GM18870 (cell line): ENCODE measurements at regions not wholly inside any gene's neighbourhood (a gene's known extent, or its start where the extent isn't known, plus 50 kb on each side); places are given as distances from the start of the nearest gene placed in this dataset.

ENCODE experiments used
- ATAC-seq: cut with Tn5 transposase; IDR thresholded peaks from one replicate; pipeline ENCODE4 v1.9.1; 2021; ENCODE audit warnings: moderate library complexity; ENCODE audit not compliant: unreplicated experiment

- no peak for ATAC-seq
Observed at GRCh38 chr3:78398401-78398800, 1358.5 kb downstream of the ROBO2 start.

GRCh38 chr3:78402720-78403119 is 1362.8 kb downstream of the ROBO2 start:
- ATAC-seq, result no peak

DNA sequence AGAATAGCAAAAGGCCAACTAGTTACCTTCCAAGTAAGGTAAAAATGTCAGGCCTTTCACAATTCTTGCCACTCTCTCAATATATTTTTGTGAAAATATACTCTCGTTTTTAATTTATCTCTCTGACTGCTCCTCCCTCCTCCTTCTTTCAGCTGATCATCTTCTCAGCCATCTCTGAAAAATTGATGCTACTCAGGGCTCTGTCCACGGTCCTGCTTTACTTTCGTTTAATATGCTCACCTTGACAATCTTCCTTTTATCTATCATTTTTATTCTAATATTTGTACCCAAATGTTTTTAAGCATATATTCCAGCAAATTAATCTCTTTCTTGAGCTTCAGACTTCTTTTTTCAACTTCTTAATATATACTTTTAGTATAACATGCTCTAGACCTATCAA is 1362.1 kb downstream of the ROBO1 start:
- no peak for ATAC-seq

DNA sequence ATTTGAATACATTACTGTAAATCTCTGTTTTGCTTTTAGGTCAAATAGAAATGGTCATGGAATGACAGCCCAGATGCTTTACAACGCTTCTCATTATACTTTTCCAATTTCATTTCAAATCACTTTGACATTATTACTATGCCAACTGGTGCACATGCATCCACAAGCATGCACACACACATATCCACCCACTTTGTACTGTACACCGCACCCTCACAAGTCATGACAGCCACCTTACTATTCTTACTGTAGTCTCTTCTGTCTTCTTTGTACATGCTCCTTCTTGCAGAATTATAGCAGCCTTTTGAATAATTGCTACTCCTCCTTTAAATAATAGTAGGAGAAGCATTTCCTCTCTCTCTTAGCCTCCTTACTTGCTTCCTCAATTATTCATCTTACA is 1361.4 kb downstream of the ROBO1 start:
- no peak for ATAC-seq

GRCh38 chr3:78410077-78410476 is 1357.7 kb downstream of the ROBO1 start:
- ATAC-seq, result no peak

- ATAC-seq, result no peak
Observed at GRCh38 chr3:78414261-78414660, 1353.5 kb downstream of the ROBO1 start.

- ATAC-seq, result no peak
Observed at GRCh38 chr3:78420611-78421010, 1347.2 kb downstream of the ROBO1 start.

- no peak for ATAC-seq
Observed at GRCh38 chr3:78421247-78421966, 1346.4 kb downstream of the ROBO1 start.

GRCh38 chr3:78424656-78425055 is 1343.1 kb downstream of the ROBO1 start:
- no peak for ATAC-seq

- no peak for ATAC-seq
Observed at GRCh38 chr3:78426454-78426853, 1341.3 kb downstream of the ROBO1 start.

- ATAC-seq, result no peak
Observed at GRCh38 chr3:78427303-78427702, 1340.5 kb downstream of the ROBO1 start.

GRCh38 chr3:78430741-78431140 is 1337.1 kb downstream of the ROBO1 start:
- no peak for ATAC-seq

DNA sequence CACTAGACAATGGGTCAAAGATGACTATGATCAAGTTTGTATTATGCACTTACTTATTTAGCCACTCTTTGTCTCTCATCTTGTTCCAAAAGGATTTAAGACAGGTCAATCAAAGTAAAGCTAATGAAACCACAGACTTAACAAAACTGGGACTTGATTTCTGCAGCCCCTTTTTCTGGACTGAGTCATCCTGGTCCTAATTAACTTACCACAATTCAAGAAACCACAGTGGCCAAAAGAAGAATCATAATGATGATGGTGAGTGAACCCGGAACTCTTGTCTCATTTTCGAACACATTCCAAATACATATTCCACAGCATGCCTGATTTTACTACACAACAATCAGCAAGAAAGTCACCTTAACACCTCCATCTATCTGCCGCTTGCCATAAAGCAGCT is 1333.0 kb downstream of the ROBO1 start:
- no peak for ATAC-seq

- no peak for ATAC-seq
Observed at GRCh38 chr3:78455166-78455565, 1312.6 kb downstream of the ROBO1 start.

DNA sequence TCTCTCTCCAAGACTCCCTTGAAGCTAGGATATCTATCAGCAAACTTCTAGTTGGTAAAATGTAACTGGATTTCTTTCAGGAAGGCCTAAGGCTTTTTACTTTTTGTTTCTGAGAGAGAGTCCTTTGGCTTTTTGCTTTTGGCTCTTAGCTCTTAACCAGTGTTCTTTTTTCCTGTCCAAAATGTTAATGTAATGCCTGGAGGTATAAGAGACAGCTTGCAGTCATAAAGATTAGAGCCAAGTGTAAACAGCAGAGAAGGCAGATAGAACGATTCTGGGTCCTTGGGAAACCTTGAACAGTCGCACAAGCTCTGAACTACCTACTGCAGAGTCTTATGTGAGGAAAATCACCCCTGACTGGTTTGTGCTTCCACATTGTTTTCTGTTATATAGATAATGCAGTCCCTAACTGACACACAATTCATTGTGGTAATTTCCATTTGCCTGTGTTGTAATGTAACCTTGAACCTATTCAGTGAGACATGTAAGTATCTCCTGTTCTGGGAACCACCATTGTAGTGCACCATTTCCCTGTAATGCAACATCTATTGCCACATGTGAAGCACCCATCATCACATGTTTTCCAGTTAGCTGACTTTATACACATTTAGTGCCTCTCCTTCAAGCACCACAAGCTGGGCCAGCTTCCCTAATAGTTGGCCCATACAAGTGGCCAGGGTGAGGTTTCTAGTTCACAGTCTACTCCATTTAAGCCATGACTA is 1311.9 kb downstream of the ROBO1 start:
- no peak for ATAC-seq

DNA sequence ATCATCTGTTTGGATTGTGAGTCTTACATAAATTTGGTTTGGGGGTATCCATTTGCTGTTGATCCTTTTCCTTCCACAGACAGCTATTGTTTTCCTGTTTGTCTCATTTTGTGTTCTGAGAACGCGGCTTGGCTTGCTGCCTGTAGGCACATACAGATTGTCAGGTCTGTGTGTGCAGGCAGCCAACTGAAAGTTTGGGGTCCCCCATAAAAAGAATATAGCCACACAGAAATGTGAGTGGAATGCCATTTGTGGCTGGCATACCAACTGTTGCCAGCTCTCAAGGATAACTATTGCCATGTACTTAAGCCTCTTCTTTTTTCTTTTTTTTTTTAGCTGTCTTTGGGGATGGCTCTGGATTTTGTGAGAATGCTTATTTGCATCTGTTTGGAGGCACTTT is 1308.0 kb downstream of the ROBO1 start:
- no peak for ATAC-seq

DNA sequence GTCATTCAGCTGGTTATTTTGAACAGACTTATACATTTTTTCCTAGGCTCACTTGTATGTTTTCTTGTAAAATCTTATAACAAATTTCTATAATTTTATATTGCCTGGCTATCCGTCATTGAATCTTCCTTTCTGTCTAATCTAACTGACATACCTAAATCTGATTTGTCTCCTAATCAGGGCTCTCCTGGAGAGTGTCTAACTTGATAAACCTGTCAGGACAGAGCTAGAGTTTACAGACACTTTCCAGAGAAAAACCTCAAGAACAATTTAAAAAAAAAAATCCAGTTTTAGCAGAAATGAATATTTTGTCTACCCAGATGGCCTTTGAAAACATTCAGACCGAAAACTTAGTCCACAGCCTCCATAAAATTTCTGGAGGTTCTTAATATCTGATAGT is 1305.8 kb downstream of the ROBO1 start:
- ATAC-seq, result no peak

- no peak for ATAC-seq
Observed at GRCh38 chr3:78476076-78476475, 1291.7 kb downstream of the ROBO1 start.

DNA sequence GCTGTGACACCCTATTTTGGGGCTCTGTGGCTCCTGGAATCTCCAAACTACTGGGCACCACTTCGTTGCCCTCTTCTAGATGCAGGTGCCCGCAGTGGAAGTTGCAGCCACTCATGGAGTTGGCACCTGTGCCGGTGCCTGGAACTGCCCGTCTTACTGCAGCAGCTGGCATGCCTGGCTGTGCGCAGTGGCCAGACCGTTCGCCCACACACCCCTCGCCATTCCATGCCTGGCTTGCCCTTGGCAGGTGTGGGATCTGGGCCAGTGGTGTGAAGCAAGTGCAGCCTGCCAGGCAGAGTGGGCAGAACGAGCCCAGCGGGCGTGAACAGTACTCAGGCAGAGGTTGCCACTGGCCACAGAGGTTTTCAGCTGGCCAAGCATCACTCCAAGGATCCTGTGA is 1286.7 kb downstream of the ROBO1 start:
- no peak for ATAC-seq

GRCh38 chr3:78483090-78483489 is 1284.7 kb downstream of the ROBO1 start:
- ATAC-seq, result no peak

GRCh38 chr3:78494851-78495250 is 1272.9 kb downstream of the ROBO1 start:
- no peak for ATAC-seq

DNA sequence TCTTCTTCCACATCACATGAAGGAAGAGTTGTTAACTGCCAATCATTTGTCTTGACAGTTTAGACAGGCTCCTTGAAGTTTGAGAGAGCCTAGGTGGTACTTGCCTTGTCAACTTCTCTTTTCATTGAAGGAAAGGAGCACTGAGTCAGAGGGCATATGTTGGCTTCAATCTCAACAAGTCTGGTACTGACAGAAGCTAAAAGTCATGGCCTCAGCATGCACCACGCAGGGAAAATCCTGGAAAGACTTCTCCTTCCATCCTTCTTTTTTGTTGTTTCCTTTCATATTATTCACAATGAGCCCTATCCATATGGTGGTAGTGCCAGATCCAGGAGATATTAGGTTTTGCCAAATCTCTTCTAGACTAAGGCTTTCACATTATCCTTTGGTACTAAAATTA is 1272.5 kb downstream of the ROBO1 start:
- ATAC-seq, result no peak

GRCh38 chr3:78496501-78496900 is 1271.3 kb downstream of the ROBO1 start:
- ATAC-seq, result no peak
